Left lung (tissue), 4 donors: ENCODE measurements at regions not wholly inside any gene's neighbourhood (a gene's known extent, or its start where the extent isn't known, plus 50 kb on each side); places are given as distances from the start of the nearest gene placed in this dataset.

Experiments used
- ATAC-seq: fragments of 200-7000 bp; cut with Tn5 transposase; one replicate; pipeline ENCODE4 v1.9.1; 2020; ENCODE audit warnings: moderate library complexity
- DNase-seq, 4 donors: peaks; one replicate each; pipeline ENCODE4 v3.0.0-alpha.2; 2013 to 2020
- H3K27ac ChIP-seq, 2 donors: fragments of 200-600 bp; sonication (generic) in 1 of 2; one replicate each; pipeline versions ENCODE4 v1.5.0 to v1.8.0; 2020 to 2021
- H3K27me3 ChIP-seq, 2 donors: fragments of 200-600 bp; sonication (generic) in 1 of 2; one replicate each; pipeline versions ENCODE4 v1.5.0 to v1.8.0; 2020 to 2021
- H3K36me3 ChIP-seq, 2 donors: fragments of 200-600 bp; sonication (generic) in 1 of 2; one replicate each; pipeline versions ENCODE4 v1.5.0 to v1.8.0; 2020 to 2021
- H3K4me1 ChIP-seq, 2 donors: fragments of 200-600 bp; one replicate each; pipeline ENCODE4 v1.8.0; 2021
- H3K4me3 ChIP-seq, 2 donors: fragments of 200-600 bp; sonication (generic) in 1 of 2; one replicate each; pipeline versions ENCODE4 v1.5.0 to v1.8.0; 2020 to 2021; ENCODE audit warnings: mild to moderate bottlenecking in 1 of 2
- H3K9me3 ChIP-seq, 2 donors: fragments of 200-600 bp; sonication (generic) in 1 of 2; one replicate each; pipeline versions ENCODE4 v1.5.0 to v1.8.0; 2020 to 2021
- CTCF ChIP-seq, 2 donors: fragments of 200-600 bp; sonication (generic) in 1 of 2; IDR thresholded peaks; one replicate each; pipeline versions ENCODE4 v1.5.0 to v1.8.0; 2021; ENCODE audit warnings: antibody characterized with exemption in 2 of 2
- intact Hi-C, 2 donors: fragments of 100-400 bp; cut with DNase I; formaldehyde crosslinking; loops; one replicate each; pipeline versions ENCODE4 v1.11.2 to v1.14.2; 2022
- donor health status: DM: no; HTN: yes; CAD: no.
- donor health status: DM: no; HTN: no; CAD: no.

DNA sequence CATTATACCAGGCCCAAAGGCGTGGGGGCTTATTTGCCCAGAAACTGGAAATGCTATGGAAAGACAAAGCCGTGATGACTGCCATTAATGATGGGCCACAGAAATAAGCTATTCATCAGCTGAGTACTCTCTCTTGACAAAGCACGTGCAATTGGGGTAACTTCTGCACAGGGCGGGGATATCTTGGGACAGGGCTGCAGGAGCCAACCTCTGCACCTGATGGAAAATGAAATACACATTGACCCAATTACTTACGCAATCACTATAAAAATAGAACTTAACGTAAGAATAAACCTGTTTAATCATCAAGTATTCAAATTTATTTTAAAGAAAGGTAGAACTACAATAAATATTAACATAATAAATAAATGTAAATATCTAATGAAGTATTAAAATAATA, 180.1 kb upstream of the NTF3 start:
- TF ChIP-seq CTCF (IDR thresholded peaks at IDR 0.05) = no peak
- H3K36me3 ChIP-seq = no peaks in the 10 kb centered on the region
- no peaks in the 10 kb centered on the region for H3K27me3 ChIP-seq
- H3K27ac ChIP-seq = no peak overlapping the region
- no peak overlapping the region for H3K4me3 ChIP-seq
- no peaks in the 10 kb centered on the region for H3K4me1 ChIP-seq
- intact Hi-C loops = no loop called here
- DNase-seq = no peak
- no peak for ATAC-seq
- no peaks in the 10 kb centered on the region for H3K9me3 ChIP-seq

GRCh38 chr12:5254703-5255102, 177.2 kb upstream of the NTF3 start:
- Histone ChIP-seq H3K36me3 (no peaks in the 10 kb centered on the region), H3K4me3 (no peak overlapping the region), H3K27ac (no peak overlapping the region), H3K4me1 (no peaks in the 10 kb centered on the region), H3K9me3 (no peaks in the 10 kb centered on the region), H3K27me3 (no peaks in the 10 kb centered on the region)
- intact Hi-C loops = no loop called here
- no peak for TF ChIP-seq CTCF (IDR thresholded peaks at IDR 0.05)
- DNase-seq = no peak
- ATAC-seq = no peak

DNA sequence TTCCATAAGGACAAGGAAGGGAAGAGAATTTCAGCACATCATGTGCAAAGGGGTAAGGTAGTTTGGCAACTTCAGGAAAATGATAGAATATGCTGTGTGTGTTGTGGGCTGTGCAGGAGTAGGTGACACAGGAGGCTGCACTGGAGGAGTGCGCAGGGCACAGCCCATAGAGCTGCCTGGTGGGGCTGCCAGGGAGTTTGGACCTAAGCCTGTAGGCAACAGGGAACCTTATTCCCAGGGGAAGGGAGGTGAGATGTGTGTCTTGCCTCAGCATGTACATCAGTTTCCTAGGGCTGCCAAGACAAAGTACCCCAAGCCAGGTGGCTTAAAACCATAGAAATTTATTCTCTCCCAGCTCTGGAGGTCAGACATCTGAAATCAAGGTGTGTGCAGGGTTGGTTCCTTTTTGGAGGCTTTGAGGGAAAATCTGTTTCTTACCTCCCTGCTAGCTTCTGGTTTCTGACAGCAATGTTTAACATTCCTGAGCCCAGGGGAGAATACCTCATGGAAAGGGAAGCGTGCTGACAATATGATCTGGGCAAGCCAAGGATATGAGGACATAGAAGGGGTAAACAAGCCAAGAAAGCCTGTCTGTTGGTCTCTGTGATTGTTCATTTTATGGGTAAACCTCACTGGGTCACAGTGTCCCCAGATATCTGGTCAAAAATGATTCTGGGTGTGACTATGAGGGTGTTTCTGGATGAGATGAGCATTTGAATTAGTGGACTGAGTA, 174.0 kb upstream of the NTF3 start:
- no peak for ATAC-seq
- DNase-seq = no peak
- H3K27me3 ChIP-seq = no peaks in the 10 kb centered on the region
- H3K4me3 ChIP-seq = no peak overlapping the region
- no peaks in the 10 kb centered on the region for H3K36me3 ChIP-seq
- H3K27ac ChIP-seq = no peak overlapping the region
- no peak for TF ChIP-seq CTCF (IDR thresholded peaks at IDR 0.05)
- intact Hi-C loops = no loop called here
- H3K9me3 ChIP-seq = no peaks in the 10 kb centered on the region
- peaks cover 0 to 4% of the 10 kb centered on the region in 2 donors for H3K4me1 ChIP-seq

GRCh38 chr12:5258498-5258897, 173.4 kb upstream of the NTF3 start:
- ATAC-seq = peak; percentile 47
- TF ChIP-seq CTCF (IDR thresholded peaks at IDR 0.05) = no peak
- peak in 1 of 4 donors; percentile 4 for DNase-seq
- Histone ChIP-seq H3K4me3 (no peak overlapping the region), H3K27me3 (no peaks in the 10 kb centered on the region), H3K27ac (no peak overlapping the region), H3K4me1 (peaks cover 0 to 4% of the 10 kb centered on the region in 2 donors), H3K9me3 (no peaks in the 10 kb centered on the region), H3K36me3 (no peaks in the 10 kb centered on the region)
- intact Hi-C loops = no loop called here

DNA sequence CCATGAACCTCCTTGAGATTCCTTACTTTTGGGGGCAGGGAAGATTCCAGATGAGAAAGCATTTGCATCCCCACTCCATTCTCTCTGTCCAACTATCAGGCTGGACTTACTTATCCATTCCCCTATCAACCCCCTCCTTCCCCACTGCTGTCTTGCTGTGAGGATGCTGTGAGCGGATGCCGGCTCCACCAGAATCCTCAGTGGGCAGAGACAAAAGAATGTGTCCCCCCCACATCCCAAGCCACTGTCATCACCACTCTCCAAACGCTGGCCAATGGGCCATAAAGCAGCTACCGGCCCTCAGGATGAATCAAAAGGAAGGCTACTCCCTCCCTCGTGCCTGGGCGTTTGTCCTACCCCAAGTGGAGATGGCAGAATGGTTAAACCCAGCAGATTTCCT, 173.0 kb upstream of the NTF3 start:
- no peak for ATAC-seq
- intact Hi-C loops = no loop called here
- DNase-seq = no peak

More for the DNA sequence above, 173.0 kb upstream of the NTF3 start:
- Histone ChIP-seq H3K4me1 (peaks cover 0 to 4% of the 10 kb centered on the region in 2 donors), H3K36me3 (no peaks in the 10 kb centered on the region), H3K9me3 (no peaks in the 10 kb centered on the region), H3K27ac (no peak overlapping the region), H3K27me3 (no peaks in the 10 kb centered on the region), H3K4me3 (no peak overlapping the region)
- TF ChIP-seq CTCF (IDR thresholded peaks at IDR 0.05) = no peak
